ENCODE measurements at regions not wholly inside any gene's neighbourhood (a gene's known extent, or its start where the extent isn't known, plus 50 kb on each side); places are given as distances from the start of the nearest gene placed in this dataset.
"Not testable (repeated sequence)": the region's sequence is repeated elsewhere in the genome, so short reads cannot be mapped to it uniquely, and the experiment has no call there.

DNA sequence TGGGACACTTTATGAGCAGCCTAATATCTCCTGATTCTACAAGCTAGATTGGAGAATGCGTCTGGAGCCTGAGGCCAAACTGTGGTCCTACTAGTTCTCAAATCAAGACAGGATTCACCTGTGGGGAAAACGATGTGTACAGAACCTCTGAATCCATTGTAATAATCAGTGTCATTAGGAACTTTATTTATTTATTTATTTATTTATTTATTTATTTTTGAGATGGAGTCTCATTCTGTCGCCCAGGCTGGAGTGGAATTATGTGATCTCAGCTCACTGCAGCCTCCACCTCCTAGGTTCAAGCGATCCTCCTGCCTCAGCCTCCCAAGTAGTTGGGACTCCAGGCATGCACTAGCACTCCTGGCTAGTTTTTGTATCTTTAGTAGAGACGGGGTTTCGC lies 52.6 kb upstream of the KIF26B start:
- not testable (repeated sequence) for H3K9me3 ChIP-seq, H3K27ac ChIP-seq, H3K4me3 ChIP-seq, H3K4me1 ChIP-seq, DNase-seq, H3K27me3 ChIP-seq, H3K36me3 ChIP-seq

DNA sequence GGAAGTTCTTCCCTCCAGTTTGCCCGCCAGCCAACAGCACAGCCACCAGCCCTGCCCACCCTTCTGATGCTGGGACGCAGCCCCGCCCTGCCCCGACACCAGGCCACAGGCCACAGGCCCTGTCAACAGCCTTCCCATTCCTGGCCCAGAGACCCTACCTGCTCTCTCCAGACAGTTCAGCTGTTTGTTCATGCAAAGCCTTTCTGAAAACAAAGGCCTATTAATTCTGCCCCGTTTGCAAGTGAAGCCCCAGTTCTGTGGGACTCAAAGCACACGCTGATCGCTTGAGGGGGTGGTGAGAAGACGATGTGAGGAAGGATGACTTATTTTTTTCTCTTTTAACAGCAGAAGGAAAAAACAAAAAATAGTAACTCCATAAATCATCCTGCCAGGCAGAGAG lies 55.4 kb upstream of the KIF26B start:
- H3K27ac ChIP-seq: no peak overlapping the region
- no peak overlapping the region for H3K4me3 ChIP-seq
- no peak for DNase-seq
- TF ChIP-seq, protein P1, sequence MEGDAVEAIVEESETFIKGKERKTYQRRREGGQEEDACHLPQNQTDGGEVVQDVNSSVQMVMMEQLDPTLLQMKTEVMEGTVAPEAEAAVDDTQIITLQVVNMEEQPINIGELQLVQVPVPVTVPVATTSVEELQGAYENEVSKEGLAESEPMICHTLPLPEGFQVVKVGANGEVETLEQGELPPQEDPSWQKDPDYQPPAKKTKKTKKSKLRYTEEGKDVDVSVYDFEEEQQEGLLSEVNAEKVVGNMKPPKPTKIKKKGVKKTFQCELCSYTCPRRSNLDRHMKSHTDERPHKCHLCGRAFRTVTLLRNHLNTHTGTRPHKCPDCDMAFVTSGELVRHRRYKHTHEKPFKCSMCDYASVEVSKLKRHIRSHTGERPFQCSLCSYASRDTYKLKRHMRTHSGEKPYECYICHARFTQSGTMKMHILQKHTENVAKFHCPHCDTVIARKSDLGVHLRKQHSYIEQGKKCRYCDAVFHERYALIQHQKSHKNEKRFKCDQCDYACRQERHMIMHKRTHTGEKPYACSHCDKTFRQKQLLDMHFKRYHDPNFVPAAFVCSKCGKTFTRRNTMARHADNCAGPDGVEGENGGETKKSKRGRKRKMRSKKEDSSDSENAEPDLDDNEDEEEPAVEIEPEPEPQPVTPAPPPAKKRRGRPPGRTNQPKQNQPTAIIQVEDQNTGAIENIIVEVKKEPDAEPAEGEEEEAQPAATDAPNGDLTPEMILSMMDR (IDR thresholded peaks at IDR 0.05): no peak
- no peak for TF ChIP-seq POLR2A (IDR thresholded peaks at IDR 0.05)
- no peaks in the 10 kb centered on the region for H3K27me3 ChIP-seq
- H3K4me1 ChIP-seq: no peaks in the 10 kb centered on the region
- H3K36me3 ChIP-seq: no peaks in the 10 kb centered on the region
- no peaks in the 10 kb centered on the region for H3K9me3 ChIP-seq

DNA sequence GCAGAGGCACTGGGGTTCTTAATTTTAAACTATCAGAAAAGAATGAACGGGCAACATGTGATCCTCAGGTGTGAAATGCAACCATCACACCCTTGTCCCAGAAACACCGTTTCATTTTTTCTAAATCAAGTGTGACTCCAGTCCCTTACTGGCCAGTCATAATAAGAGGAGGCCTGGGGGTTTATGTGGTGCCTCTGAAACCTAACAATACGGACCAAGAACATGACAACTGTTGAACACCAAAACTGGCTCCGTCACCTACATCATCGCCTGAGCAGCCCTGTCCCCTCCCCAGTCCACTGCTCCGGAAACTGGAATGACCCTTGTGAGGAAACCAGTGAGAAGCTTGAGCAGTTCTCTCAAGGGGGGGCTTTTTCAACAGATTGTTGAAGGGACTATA lies 55.9 kb upstream of the KIF26B start:
- H3K9me3 ChIP-seq: no peaks in the 10 kb centered on the region
- no peak for DNase-seq
- H3K4me1 ChIP-seq: no peaks in the 10 kb centered on the region
- no peak overlapping the region for H3K27ac ChIP-seq
- H3K36me3 ChIP-seq: no peaks in the 10 kb centered on the region
- no peak for TF ChIP-seq POLR2A (IDR thresholded peaks at IDR 0.05)
- TF ChIP-seq, protein P1 (IDR thresholded peaks at IDR 0.05): no peak
- no peaks in the 10 kb centered on the region for H3K27me3 ChIP-seq
- H3K4me3 ChIP-seq: no peak overlapping the region

DNA sequence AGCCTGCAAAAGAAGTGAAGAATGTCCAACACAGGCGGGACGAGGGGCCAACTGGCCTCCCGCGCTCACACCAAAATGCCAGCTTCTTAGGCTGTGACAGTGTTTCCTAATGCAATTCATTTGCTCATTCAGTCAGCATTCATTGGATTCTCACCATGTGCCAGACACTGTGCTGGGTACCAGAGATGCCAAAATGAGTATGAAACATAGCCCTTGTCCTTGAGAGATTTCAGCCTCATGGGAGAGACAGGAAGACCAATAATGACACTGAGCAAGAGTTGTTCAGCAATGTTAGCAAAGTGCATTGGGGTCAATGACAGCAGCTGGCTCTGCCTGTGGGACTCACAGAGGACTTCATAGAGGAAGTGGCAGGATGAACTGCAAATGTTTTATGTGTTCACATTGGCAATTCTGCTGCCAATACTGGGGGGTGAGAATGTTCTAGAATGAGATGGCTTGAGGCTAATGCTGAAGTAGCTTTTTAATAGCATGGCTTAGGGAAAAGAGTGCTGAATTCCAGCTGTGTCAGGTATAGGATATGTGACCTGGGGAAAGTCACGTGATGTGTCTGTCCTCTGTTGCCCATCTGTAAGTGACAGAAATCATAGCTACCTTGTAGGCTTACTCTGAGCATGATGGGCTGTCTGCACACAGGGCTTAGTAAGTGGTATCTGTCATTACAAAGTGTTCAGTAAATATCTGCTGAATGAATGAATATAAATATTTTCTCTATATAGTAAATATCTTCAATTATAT lies 58.3 kb upstream of the KIF26B start:
- H3K27me3 ChIP-seq: no peaks in the 10 kb centered on the region
- TF ChIP-seq POLR2A (IDR thresholded peaks at IDR 0.05): no peak
- TF ChIP-seq, protein P1 (IDR thresholded peaks at IDR 0.05): no peak

DNA sequence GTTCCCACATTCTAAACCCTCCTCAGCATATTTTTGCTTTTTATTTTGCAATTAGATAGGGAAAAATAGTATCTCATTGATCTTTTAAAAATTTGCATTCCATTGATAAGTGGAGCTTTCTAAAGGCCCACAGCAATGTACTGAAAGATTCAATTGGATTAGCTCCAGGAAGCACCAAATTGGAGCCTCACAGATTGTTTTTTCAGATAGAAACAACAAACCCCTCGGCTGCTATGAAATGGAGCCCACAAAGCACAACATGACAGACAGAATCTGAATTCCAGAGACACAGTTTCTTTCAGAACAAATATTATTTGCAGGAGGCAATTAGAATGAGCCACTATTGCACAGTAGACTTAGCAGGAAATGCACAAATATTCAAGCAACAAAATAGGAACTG lies 58.9 kb upstream of the KIF26B start:
- Histone ChIP-seq H3K9me3 (no peaks in the 10 kb centered on the region), H3K4me3 (no peak overlapping the region), H3K27ac (no peak overlapping the region), H3K27me3 (no peaks in the 10 kb centered on the region), H3K36me3 (no peaks in the 10 kb centered on the region), H3K4me1 (no peaks in the 10 kb centered on the region)
- TF ChIP-seq, protein P1 (IDR thresholded peaks at IDR 0.05): no peak
- TF ChIP-seq POLR2A (IDR thresholded peaks at IDR 0.05): no peak
- DNase-seq: no peak

More for the DNA sequence above, 58.3 kb upstream of the KIF26B start:
- no peaks in the 10 kb centered on the region for H3K36me3 ChIP-seq
- H3K4me1 ChIP-seq: no peaks in the 10 kb centered on the region
- H3K9me3 ChIP-seq: no peaks in the 10 kb centered on the region
- no peak for DNase-seq
- H3K4me3 ChIP-seq: no peak overlapping the region
- H3K27ac ChIP-seq: no peak overlapping the region

DNA sequence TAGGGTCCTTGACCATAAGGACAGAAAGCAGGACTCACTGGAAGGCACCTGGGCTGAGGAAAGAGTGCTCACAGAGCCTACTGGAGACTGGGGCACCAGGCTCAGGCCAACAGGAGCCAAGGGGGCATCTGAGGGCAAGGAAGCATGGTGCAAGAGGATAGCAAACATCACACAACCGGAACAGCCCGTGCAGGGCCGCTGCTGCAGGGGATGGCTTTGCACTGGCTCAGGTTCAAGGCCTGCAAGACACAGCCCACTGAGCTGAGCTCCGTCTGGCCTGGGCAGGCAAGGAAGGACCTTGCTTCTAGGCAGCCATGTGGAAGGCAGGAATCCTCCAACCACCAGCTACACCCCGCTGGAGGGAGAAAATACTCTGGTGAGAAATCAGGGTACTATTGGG lies 59.8 kb upstream of the KIF26B start:
- no peak for DNase-seq
- no peak for TF ChIP-seq POLR2A (IDR thresholded peaks at IDR 0.05)
- TF ChIP-seq, protein P1 (IDR thresholded peaks at IDR 0.05): no peak
- no peaks in the 10 kb centered on the region for H3K4me1 ChIP-seq
- no peak overlapping the region for H3K27ac ChIP-seq
- no peaks in the 10 kb centered on the region for H3K27me3 ChIP-seq
- no peak overlapping the region for H3K4me3 ChIP-seq
- H3K36me3 ChIP-seq: no peaks in the 10 kb centered on the region
- H3K9me3 ChIP-seq: no peaks in the 10 kb centered on the region

All from Peyer's patch (tissue), 4 donors.